ENCODE measurements at regions not wholly inside any gene's neighbourhood (a gene's known extent, or its start where the extent isn't known, plus 50 kb on each side); places are given as distances from the start of the nearest gene placed in this dataset.

DNA sequence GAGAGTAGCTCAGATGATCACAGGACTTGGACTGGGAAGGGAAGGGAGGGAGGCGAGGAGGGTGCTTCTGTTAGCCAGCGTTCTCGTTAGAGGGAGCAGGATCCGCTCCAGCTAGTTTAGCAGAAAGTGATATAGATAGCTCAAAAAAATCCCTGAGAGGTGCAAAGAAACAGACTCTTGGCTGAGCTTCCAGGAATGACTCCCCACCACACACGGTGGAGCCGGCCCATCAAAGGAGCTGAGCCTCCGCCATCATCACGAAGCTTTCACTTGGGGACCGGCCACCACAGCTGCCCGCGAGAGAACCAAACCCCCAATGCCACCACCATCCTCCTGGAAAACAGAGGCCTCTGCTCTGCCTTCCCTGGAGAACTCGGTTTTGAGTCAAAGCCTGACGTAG lies 124.6 kb upstream of the BCL2L14 start:
- no peak for DNase-seq

DNA sequence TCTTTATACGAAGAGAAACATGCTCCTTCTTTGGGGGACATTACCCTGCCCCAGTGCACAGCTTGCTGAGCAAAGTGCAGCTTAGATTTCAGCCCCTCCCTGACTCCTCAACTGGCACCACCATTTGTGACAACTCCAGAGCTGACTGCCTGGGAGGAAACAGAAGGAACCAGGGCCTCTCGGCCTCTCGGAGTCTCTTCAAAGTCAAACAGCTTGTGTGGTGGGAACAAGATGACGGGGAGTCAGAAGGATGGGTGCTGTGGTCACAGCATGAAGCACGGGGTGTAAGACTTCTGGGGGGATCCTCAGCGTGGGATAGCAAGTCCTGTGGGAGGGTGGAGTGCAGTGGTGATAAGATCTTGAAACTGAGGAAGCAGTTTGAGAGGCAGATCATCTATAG lies 123.5 kb upstream of the BCL2L14 start:
- no peak for DNase-seq

GRCh38 chr12:11949738-11950411 lies 120.9 kb upstream of the BCL2L14 start:
- no peak for DNase-seq

- DNase-seq = no peak
Observed at GRCh38 chr12:11951209-11951608, 119.5 kb upstream of the BCL2L14 start.

GRCh38 chr12:11953523-11953922 lies 117.2 kb upstream of the BCL2L14 start:
- no peak for DNase-seq

GRCh38 chr12:11954181-11954580 lies 116.6 kb upstream of the BCL2L14 start:
- no peak for DNase-seq

- DNase-seq = no peak
Observed at GRCh38 chr12:11958221-11959091, 112.3 kb upstream of the BCL2L14 start.

- DNase-seq = no peak
Observed at GRCh38 chr12:11959117-11959823, 111.5 kb upstream of the BCL2L14 start.

DNA sequence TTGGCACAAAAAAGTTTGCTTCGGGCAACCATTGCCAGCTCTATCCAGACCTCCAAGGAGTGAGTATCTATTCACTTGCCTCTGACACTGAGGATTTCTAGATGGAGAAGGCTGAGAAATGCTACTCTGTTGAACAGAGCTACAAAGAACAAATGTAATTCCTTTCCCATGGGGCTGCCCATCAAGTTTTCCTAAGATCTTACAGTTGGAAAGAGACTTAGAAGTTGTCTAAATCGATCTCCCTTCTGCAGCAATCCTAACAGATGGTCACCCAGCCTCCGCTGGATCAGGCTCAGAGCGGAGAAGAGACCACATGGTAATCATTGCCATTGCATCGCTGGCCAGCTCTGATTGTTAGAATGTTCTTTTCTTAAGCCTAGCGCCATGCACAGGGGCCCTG lies 110.1 kb upstream of the BCL2L14 start:
- DNase-seq = no peak

- DNase-seq = no peak
Observed at GRCh38 chr12:11961686-11962085, 109.1 kb upstream of the BCL2L14 start.

GRCh38 chr12:11962860-11963259 lies 107.9 kb upstream of the BCL2L14 start:
- DNase-seq = peak; percentile 31

DNA sequence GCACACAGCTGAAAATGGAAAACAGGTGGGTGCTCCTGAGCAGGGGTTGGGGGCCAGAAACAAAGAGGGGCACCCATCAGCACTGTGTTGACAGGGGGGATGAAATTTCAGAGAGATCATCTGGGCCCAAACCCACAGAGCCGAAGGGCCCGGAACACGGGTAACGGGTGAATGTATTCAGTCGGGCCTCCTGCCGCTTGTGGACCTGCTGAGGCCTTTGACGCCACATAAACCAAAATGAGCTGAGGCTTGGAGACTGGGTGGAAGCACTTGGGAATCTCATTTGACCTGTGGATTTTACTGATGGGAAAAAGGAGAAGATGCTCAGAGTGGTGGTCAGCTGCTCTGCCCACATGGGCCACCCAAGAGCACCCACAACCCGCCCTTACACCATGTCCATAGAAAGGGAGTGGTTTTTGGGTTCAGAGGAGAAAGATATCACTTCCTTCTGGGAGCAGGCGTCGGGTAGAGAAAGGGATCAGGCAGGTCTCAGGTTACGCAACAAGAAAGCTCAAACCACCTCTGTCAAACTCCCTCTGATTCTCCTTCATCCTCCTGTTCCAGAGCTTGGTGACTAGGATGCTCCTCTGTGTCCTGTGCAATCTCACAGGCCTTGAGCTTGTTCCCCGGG lies 106.8 kb upstream of the BCL2L14 start:
- no peak for DNase-seq

- DNase-seq = no peak
Observed at GRCh38 chr12:11965258-11965910, 105.4 kb upstream of the BCL2L14 start.

DNA sequence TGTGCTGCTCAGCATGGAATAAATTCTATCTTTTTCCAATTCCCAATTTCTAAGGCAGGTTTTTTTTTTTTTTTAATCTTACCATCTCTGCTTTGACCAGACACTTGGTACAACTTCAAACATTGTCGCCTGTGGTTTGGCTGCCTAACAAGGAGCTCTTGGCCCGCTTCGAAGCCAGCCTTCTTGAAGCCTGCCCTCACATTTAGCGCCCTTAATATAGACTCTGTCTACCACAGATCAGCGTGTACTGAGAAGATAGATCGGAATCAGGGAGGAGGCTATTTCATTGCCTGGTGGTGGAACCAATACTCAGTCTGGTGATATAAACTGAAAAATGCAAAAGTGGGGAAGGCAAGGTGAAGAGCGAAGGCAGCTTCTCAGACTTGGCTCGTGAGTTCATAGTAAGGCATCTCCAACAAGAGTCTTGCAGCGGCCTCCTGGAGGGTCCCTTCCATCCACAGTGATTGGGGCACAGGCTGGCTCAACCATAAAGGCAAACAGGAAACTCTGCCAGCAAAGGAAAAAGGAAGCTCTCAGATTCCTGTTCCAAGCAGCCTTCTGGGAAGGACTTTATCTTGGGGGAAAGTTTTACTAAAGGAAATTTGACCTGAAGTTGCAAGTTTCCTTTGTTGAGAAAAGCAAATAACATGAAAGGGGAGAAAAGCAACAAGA lies 103.2 kb upstream of the BCL2L14 start:
- DNase-seq = no peak

DNA sequence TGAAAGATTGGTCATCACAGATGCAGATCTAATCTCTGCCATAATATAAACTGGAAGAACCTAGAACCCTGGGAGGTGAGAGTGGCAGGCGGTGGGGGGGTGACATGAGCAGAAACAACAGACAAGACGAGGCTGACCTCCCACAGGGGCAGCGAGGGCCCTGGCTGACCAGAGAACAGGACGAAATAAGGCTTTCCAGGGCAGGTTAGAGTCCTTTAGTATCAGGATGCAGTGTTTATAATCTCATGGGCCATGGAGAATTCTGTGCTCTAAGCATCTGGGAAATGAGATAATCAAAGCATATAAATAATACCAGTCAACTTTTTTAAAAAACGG lies 102.7 kb upstream of the BCL2L14 start:
- DNase-seq = no peak

DNA sequence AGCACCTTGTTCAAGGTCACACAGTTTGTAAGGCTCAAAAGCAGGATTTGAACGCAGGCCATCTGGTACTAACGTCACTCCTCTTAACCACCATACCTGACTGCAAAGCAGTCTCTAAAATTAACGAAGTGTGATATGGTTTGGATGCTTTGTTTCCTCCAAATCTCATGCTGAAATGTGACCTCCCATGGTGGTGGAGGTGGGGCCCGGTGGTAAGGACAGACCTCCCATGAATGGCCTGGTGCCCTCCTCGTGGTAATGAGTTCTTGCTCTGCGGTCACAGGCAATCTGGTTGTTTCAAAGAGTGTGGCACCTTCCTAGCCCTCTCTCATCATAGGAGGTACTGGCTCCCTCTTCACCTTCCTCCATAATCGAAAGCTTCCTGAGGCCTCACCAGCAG lies 102.2 kb upstream of the BCL2L14 start:
- no peak for DNase-seq

GRCh38 chr12:11969437-11970154 lies 101.1 kb upstream of the BCL2L14 start:
- no peak for DNase-seq

GRCh38 chr12:11970155-11970520 lies 100.6 kb upstream of the BCL2L14 start:
- DNase-seq = no peak

GRCh38 chr12:11973396-11973795 lies 97.3 kb upstream of the BCL2L14 start:
- DNase-seq = no peak

DNA sequence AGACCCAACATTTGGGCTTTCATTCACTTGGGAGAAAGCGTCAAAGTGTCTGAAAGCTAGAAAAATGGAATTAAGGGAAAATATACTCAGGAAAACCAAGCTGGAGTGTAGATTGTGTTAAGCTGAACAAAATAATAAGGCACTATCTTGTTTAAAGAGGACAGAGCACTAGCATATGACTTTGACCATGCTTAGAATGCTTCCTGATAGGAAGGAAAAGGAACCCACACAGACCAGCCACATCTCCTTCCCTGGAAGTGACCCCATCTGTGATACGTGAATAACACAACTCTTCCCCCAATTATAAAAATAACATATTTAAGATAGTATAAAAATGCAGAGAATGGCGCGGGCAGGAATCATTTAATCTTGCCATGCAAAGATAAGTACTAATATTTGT lies 94.7 kb upstream of the BCL2L14 start:
- no peak for DNase-seq

DNA sequence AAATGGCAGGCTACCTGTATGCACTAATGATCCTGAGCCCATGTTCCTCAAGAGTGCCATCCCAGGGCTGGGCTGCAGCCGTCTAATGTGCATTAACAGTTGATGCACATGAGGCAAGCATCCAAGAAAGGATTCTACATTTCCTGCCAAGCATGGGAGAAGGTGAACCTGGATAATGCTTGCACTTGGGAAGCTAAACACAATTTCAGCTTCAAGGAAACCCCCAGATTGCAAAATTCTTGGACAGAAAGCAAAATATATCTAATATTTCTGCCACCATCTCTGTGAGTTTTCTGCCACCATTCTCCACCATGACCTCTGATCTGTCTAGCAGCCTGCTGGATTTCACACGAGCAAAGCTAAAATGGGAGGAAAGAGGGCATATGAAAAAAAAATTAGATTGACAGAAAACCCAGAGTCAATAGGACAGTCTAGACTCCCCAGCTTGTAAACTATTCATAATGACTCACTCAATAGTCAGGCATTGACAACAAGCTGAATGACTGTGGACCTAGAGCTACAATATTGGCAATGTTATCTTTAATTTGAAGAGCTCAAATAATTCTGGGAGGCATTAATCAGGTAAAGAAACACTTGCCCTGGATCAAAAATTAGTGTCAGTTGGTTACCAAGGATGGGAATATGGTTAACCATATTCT lies 91.9 kb upstream of the BCL2L14 start:
- no peak for DNase-seq

Measured in OCI-M1 (cell line).